ENCODE measurements at regions not wholly inside any gene's neighbourhood (a gene's known extent, or its start where the extent isn't known, plus 50 kb on each side); places are given as distances from the start of the nearest gene placed in this dataset.

DNA sequence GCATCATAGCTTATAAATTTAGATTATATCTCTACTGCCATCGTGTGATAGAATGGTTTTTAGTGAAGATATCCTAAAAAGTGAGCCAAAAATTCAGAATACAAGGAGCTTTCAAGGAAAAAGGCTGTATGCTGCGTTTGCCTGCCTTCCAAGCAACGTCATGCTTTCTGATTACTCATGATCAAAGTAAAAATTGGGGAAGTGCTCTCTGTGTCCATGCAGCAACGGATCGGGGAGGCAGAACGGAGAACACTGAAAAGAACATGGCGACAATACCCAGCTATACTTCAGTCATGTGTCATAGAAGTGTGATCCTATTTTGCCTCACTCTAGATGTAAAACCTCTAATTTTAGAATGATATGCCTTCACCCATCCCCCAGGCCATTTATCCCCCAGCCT, 185.7 kb downstream of the SUCLG1 start:
- TF ChIP-seq, protein P1, sequence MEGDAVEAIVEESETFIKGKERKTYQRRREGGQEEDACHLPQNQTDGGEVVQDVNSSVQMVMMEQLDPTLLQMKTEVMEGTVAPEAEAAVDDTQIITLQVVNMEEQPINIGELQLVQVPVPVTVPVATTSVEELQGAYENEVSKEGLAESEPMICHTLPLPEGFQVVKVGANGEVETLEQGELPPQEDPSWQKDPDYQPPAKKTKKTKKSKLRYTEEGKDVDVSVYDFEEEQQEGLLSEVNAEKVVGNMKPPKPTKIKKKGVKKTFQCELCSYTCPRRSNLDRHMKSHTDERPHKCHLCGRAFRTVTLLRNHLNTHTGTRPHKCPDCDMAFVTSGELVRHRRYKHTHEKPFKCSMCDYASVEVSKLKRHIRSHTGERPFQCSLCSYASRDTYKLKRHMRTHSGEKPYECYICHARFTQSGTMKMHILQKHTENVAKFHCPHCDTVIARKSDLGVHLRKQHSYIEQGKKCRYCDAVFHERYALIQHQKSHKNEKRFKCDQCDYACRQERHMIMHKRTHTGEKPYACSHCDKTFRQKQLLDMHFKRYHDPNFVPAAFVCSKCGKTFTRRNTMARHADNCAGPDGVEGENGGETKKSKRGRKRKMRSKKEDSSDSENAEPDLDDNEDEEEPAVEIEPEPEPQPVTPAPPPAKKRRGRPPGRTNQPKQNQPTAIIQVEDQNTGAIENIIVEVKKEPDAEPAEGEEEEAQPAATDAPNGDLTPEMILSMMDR (IDR thresholded peaks at IDR 0.05): no peak
- no peak for TF ChIP-seq POLR2A (IDR thresholded peaks at IDR 0.05; ENCODE audit: low read length)
